SU-DHL-6 (cell line): ENCODE measurements at regions not wholly inside any gene's neighbourhood (a gene's known extent, or its start where the extent isn't known, plus 50 kb on each side); places are given as distances from the start of the nearest gene placed in this dataset.

ENCODE experiments used
- CTCF ChIP-seq: fragments of 200-600 bp; sonication (generic); IDR thresholded peaks from one replicate; pipeline ENCODE4 v1.5.1; 2017; ENCODE audit warnings: antibody characterized with exemption, mild to moderate bottlenecking, low read length, moderate library complexity; ENCODE audit not compliant: insufficient read depth, poor library complexity, severe bottlenecking
- EZH2phosphoT487 ChIP-seq: fragments of 200-600 bp; sonication (generic), shearing (Covaris generic); conservative IDR thresholded peaks from 2 replicates; pipeline ENCODE4 v1.6.1; 2018; ENCODE audit warnings: mild to moderate bottlenecking, antibody characterized with exemption, low read length, moderate library complexity, mixed read lengths

DNA sequence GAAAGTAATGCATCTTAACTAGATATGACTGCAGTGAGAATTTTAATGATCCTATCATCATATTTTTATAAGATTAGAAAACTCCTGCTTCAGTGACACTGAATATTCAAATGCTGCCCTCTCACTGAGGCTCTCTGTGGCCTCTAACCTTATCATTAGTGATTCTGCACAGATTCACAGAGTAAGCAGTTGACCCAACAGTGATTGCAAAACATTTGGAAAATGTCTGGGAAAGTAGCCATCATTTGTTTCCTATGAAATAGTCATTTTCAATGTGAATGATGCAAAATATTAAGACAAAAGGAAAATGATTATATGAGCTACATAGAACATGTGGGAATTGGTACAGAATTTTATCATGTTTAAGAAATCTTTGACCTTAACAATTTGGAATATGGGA lies 210.3 kb downstream of the TBX18 start:
- TF ChIP-seq CTCF (no peak), EZH2phosphoT487 (no peak)
